LNCAP (cell line): ENCODE measurements at regions not wholly inside any gene's neighbourhood (a gene's known extent, or its start where the extent isn't known, plus 50 kb on each side); places are given as distances from the start of the nearest gene placed in this dataset.

Source experiments
- TF ChIP-seq, protein P1 (sequence below): fragments of 450-650 bp; IDR thresholded peaks from 2 replicates; pipeline ENCODE4 v1.5.1; 2017; ENCODE audit warnings: mild to moderate bottlenecking

DNA sequence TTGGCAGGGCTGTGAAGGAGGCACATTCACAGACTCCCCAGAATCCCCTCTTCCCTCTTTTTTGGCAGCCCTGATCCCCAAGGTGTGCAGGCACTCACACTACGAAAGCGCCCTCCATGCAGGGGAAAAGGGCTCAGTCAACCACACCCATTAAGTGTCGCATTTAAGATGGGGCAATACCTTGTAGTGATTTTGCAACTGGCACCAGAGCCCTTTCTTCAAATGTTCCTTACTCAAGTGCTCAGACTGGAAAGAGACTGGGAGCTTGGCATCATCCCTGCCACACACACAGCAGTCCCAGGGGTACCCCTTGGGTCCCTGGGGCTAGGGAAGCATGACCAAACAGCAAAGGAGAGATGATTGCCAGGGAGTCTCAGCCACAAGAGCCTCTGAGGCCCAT lies 190.1 kb downstream of the HAUS1 start:
- TF ChIP-seq, protein P1, sequence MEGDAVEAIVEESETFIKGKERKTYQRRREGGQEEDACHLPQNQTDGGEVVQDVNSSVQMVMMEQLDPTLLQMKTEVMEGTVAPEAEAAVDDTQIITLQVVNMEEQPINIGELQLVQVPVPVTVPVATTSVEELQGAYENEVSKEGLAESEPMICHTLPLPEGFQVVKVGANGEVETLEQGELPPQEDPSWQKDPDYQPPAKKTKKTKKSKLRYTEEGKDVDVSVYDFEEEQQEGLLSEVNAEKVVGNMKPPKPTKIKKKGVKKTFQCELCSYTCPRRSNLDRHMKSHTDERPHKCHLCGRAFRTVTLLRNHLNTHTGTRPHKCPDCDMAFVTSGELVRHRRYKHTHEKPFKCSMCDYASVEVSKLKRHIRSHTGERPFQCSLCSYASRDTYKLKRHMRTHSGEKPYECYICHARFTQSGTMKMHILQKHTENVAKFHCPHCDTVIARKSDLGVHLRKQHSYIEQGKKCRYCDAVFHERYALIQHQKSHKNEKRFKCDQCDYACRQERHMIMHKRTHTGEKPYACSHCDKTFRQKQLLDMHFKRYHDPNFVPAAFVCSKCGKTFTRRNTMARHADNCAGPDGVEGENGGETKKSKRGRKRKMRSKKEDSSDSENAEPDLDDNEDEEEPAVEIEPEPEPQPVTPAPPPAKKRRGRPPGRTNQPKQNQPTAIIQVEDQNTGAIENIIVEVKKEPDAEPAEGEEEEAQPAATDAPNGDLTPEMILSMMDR = no peak

DNA sequence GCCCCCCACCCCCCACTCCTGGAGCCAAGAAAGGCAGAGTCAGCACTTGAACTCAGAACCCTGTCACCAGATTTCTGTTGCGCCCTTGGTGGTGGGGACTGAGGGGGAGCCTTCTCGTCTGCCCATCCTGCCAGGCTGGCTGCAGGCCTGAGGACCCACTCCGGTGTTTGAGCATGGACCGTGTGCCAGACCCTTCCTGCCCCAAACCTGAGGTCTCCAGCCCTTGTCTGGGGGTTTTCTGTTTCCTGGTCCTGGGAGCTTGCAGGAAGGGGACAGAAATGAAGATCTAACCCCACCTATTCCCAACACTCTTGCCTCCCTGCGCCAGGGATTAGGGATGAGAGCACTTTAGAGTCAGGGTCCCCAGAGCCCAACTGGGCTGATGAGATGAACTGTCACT lies 190.6 kb downstream of the HAUS1 start:
- TF ChIP-seq, protein P1 = no peak

- TF ChIP-seq, protein P1 = no peak
Observed at GRCh38 chr18:46295416-46295815, 191.2 kb downstream of the HAUS1 start.

- TF ChIP-seq, protein P1 = no peak
Observed at GRCh38 chr18:46296656-46297055, 192.5 kb downstream of the HAUS1 start.

- TF ChIP-seq, protein P1 = no peak
Observed at GRCh38 chr18:46297124-46297523, 192.9 kb downstream of the HAUS1 start.

DNA sequence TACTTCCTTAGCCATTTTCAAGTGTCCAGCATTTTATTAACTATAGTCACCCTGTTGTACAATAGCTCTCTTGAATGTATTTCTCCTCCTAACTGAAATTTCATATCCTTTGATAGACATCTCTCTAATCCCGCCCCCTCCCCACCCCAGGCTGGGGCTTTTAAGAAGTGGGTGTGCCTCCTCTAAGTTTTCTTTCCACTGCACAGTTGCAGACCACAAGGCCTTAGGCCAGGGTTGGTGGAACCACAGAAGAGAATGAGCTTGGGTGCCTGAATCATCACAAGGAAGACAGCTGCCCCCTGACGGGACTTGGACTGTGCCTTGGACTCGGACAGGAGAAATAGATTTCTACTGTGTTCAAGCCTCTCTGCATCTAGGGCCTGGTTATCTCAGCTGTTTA lies 193.4 kb downstream of the HAUS1 start:
- TF ChIP-seq, protein P1 = no peak

DNA sequence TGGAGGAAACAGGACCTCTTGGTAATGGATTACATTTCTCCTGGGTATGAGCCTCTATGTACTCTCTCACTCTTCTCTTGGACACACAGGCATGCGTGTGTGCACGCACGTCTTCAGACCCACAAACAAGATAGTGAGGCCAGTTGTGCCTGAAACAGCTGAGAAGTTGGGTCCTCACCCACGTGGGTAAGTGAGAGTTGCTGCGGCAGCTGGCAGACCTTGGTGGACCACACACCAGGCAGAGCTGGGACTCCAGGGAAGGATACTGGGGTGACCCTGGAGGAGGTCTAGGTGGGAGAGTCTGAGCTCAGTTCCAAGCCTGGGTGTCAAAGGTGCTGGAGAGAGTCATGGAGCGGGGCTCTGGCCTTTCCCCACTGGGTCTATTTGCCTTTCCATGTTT lies 194.3 kb downstream of the HAUS1 start:
- TF ChIP-seq, protein P1 = no peak

GRCh38 chr18:46299465-46300008 lies 195.4 kb downstream of the HAUS1 start:
- TF ChIP-seq, protein P1 = no peak
